Kidney capillary endothelial cell (primary cell): ENCODE measurements at regions not wholly inside any gene's neighbourhood (a gene's known extent, or its start where the extent isn't known, plus 50 kb on each side); places are given as distances from the start of the nearest gene placed in this dataset.
A peak's percentile ranks its signal among the peaks of the same experiment; 100 is the strongest.

Experiments used
- DNase-seq: peaks from one replicate; pipeline ENCODE4 v3.0.0-alpha.2; 2018; ENCODE audit warnings: low spot score

DNA sequence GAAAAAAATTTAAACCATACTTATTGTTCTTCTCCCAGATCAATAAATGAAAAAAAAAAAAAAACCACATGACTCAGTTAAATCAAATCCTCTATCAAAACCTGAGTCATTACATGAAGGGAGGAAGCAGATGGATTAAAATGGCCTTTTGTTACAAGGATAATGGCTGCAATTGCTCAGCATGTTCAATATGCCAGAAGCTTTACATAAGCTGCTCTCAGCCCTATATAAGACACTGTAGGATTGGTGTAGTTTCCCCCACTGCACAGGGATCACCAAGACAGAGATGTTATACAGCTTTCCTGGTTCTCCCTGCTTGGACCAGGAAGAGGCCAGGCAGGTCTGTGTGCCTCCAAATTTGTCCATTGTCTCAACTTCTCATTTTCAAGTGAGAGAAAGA lies 101.6 kb upstream of the MAP1B start:
- no peak for DNase-seq

DNA sequence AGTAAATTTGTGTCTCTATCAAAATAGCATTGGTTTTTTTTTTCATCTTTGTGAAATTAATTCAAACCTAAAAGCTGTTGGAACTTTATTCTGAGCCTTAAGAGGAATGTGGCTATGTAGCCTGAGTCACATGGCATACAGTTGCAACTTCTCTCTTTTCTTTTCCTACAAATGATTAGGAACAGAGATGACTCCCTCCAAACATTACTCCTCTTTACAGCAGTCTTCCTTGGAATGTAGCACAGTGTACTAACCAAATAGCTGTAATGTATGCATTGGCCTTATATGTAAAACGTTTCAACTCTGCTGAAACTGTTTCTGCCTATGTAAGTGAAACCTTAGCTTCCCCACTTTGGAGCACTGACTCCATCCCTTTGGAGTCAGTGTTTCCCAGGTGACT lies 100.9 kb upstream of the MAP1B start:
- DNase-seq: no peak

DNA sequence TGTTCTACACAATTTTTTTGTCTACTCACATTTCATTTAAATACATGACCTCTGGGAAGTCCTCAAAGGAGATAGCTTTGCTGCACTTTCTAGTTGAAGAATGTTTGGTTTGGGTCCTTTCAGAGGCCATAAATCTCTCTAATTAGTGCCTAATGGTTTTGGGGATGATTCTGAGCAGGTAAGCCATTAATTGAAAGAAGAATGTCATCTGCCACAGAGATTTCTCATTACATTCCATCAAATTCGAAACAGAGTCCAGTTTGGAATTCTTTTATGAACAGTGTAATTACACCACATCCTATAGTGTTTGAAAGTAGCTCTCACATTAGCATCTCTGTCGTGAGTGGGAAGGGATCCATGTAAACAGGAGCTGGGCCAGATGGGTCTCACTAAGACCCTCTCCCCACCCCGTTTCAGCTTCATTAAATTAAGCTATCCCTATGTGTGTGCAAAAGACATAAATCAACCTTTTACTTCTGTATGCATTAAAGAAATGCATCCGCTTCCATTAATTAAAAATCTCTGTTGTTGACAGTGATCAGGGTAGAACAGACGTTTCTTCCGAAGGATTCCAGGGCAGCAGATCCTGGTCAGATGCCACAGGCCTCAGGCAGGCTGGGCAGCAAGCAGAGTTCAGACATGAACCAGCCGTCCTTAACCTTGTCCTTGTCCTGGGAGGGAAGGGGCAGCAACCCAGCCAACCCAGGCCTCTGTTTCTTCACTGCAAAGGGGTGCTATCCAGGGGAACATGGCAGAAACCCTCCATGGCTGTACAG lies 99.8 kb upstream of the MAP1B start:
- DNase-seq: no peak

DNA sequence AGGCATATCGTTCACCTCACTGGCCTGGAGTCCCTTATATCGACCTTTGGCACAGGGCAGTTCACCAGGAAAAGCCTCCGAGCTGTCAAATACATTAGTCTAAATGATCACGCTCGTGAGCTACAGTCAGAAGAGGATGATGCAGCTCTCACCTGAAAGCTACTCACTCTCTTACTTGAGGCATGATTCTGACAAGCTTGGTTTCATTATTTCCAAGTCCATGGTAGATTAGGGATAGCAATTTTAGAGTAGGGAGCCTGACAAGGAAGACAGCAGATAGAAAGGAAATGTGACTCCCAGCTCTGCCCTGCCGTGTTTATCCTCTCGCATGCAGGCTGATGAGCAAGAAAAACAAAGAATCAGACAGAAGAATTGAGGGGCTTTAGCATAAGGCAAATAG lies 98.0 kb upstream of the MAP1B start:
- DNase-seq: no peak

DNA sequence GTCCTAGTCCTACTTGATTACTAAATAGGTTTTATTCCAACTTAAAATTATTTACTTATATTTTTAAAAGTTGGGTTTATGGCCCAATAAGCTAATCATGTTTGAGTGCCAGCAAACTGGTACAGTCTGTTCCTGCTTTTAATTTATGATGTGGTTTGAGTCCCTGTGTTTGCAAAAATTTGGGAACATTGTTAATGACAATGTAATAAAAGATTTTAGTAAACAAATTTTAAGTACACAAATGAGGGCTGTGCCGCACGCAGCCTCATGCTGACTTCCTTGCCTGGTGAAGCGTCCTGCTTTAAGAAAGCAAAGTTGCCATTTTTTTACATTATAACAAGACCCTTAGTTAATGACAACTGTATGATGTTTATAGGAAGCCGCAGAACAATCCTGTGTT lies 96.8 kb upstream of the MAP1B start:
- no peak for DNase-seq

DNA sequence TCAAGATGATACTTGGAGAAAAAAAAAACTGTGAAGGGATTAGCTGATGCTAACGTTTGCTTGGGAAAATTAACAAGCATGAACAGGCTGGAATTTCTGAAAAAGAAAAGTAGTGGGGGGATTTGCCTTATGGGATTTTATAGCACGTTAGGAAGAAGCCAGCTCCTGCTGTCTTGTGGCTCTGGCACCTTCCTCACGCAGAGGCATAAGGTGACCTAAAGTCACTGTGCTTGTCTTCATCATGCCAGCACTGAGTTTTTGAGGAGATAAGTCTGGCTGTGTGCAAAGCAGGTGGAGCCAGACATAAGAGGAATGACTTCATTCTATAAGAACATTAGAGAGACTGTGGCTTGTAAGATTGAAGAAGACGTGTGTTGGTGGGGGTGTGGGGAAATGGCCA lies 94.4 kb upstream of the MAP1B start:
- no peak for DNase-seq

DNA sequence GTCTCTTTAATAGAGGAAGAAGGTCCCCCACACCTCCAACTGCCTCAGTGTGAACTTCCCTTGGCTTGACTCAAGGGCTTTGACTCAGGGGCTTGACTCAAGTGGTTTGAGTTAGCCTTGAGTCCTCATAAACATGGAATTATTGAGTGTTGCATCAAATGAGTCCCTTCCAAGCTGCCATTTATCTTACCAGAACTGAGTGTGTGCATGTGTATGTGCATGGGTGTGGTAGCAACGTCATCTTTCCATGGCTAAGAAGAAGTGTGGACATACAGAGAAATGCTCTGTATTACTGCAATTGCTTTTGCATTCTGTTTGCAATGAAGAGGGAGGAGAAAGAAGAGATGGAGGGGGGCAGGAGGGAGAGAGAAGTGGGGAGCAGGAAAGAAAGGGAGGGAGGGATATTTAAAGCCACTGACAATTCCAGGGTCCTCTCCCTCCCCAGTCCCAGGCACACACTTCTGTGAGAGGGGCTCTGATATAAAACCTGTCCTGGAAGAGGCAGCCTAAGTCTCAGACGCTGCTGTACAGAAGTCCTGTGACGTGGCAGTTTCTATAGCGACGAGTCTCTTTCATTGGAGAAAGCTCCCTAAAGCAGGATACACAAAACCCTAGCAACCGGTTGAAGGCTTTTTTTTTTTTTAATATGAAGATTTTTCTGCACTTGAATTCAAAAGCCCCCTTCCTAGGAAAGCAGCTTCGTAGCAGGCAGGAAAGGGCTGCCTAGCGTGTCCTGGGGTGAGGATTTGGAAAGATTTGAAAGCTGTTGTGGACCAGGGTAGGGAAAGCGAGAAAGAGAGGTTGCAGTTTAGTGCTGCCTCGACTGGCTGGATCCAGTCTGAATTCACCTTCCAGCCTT lies 93.3 kb upstream of the MAP1B start:
- no peak for DNase-seq

DNA sequence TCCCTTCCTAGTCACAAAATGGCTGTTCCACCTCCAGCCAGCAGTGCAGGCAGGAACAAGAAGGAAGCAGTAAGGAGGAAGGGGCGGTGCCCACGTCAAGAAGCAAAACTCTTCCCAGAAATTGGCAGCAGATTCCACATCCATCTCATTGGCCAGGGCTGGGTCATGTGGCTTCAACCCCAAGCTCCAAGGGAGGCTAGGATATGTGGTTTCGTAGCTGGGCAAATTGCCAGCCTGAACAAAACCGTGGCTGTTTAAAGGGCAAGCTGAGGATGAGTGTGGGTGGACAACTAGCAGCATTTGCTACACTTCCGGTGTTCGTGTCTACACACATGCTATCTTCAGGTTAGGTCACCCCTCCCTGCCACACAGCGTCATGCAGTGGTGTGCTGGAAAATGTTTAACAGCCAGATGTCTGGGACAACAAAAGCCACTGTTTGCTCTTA lies 92.1 kb upstream of the MAP1B start:
- no peak for DNase-seq

DNA sequence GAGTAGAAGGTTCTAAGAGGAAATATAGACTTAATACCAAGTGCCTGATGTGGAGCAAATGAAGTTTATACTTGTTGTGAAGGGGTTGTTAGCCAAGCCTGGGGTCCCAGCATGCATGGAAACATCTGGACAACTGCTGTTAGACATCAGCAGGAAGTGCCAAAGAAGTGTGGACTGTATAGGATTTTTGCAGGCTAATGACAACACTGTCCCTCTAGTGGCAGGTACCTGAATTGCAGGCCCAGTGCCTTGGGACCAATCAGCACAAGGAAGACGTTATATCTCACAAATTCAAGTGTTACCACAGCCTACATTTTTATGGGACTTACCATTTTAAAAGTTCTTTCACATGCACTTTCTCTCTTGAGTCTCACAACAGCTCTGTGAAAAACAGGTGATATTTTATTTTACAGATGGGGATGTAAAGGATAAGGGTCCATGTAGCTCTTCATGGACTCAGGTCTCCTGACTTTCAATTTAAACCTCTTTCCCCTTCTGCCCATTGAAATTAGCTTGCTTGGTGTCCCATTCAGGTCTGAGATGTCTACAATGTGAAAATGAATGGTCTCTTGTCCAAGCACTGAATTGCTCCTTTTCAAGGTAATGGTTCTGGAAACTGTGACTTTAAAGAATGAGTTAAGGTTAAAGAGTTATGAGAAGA lies 89.0 kb upstream of the MAP1B start:
- peak; percentile 22 for DNase-seq

DNA sequence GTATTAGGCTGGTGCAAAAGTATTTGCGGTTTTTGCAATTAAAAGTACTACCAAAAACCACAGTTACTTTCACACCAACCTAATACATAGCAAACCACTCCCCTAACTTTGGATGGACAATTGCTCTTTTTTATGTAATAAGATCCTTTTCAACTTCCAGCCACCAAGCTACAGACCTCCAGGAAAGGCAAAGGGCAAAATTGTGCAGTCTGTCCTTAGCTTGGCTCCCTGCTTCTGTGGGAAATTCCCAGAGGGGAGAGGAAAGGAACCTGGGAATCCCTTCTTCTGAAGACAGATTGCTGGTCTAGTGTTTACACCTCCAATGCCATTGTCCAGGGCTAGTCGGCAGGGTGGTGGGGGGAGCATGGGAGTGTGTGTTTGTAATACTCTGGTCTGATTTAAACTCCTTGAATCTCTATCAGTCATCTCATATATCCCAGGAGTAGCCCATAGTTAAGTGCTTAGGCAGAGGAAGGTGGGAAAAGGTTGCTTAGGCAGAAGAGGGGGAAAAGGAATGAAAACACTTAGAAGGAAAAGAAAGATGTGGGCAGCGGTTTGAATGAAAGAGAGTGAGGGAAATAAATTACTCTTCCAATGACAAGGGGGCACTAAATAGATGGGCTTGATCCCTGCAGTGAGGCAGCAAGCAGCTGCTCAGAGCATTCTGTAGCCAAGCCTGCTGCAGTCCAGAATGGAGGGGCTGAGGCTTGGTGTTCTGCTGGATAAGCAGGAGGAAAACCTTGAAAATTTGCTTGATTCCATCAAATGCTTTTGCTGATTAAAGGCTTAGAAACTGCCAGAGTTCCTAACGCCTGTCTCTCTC lies 86.9 kb upstream of the MAP1B start:
- no peak for DNase-seq

DNA sequence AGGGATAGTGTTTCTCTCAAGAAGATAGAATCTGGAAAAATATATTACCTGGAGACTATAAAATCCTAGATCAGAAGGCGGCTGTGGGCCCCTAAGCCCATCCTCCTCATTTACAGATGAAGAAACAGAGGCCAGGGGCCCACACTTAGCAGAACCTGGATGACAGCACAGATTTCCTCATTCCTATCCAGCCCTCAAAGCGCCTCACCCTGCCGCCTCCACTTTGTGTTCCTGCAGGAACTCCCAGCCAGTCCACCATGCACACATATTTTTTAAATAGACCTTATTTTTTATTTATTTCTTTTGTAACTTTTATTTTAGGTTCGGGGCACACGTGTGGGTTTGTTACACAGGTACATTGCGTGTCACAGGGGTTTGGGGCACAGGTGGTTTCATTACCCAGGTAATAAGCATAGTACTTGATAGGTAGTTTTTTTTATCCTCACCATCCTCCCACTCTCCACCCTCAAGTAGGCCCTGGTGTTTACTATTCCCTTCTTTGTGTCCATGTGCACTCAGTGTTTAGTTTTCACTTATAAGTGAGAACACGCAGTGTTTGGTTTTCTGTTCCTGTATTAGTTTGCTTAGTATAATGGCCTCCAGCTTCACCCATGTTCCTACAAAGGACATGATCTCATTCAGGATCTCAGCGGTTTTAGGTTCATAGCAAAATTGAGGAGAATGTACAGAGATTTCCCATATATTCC lies 85.5 kb upstream of the MAP1B start:
- no peak for DNase-seq

DNA sequence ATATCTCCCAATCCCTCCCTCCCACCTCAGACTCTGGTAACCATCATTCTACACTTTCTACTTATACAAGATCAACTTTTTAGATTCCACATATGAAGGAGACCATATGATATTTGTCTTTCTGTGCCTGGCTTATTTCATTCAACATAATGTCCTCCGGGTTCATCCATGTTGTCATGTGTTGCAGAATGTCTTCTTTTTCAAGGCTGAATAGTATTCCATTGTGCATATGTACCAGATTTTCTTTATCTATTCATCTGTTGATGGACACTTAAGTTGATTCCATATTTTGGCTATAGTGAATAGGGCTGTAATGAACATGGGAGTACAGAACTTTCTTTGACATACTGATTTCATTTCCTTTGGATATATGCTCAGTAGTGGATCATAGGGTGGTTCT lies 78.9 kb upstream of the MAP1B start:
- DNase-seq: no peak

DNA sequence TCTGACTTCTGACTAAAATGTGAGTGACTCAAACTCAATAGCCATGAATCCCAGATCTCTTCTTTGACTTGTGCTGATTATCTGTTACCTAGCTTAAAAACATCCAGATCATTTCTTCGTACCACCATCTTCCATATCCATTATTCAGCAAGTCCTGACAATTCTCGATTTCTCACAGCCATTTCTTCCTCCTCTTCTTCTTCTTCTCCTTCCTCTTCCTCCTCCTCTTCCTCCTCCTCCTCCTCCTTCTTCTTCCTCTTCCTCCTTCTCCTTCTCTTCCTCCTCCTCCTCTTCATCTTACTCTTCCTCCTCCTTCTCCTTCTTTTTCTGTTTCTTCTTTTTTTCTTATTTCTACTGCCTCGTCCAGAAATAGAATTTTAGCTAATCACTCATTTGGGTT lies 77.0 kb upstream of the MAP1B start:
- no peak for DNase-seq

DNA sequence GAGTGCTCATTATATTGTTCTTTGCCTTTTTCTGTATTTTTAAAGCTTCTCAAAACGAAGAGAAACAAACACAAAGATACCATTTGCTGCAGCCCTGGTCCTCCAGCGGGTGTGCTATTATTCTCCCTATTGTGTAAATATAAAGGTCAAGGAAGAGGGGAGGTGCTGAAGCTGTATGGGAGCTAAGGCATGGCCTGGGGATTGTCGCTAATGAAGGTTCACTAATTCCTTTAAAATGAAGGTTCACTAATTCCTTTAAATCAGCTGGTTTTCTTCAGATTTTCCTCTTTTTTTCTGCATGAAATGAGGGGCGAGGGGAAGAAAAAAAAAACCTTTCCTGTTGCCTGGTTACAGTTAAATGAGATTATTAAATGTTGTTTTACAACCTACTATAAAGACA lies 74.5 kb upstream of the MAP1B start:
- DNase-seq: no peak

DNA sequence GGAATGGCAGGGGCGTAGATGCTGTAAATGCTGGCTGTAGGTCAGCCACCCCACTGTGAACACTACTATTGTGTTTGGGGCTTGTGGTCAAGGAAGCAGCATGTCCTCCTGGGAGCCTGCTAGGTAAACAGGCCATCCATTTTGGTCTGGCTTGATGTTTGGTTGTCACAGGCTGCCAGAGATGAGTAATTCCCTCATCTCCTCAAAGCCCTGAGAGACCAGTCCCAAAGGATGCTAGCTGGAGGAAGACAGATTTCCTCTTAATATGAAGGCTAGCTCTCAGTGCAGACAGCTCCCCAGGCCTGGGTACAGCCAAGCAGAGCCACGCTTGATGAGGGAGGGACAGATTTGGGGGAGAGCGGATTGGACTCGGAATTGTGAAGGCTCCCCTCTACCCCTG lies 72.5 kb upstream of the MAP1B start:
- DNase-seq: no peak

DNA sequence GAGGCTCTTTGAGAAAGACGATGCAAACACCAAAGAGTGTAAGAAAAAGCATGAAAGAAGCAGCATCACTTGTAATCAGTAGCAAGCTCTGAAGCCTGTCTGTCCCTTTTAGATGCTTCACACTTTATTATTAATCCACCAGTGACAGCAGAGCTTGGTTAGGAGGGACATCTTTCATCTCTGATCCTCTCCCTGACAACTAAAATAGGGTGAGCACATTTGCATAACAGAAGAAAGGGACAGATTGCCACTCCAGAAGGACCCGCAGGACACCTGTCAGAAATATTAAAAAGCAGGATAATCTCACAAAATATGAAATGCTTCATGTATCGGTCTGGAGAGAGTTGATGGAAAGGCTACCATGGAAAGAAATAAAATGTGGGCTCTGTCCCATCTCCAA lies 71.4 kb upstream of the MAP1B start:
- no peak for DNase-seq

DNA sequence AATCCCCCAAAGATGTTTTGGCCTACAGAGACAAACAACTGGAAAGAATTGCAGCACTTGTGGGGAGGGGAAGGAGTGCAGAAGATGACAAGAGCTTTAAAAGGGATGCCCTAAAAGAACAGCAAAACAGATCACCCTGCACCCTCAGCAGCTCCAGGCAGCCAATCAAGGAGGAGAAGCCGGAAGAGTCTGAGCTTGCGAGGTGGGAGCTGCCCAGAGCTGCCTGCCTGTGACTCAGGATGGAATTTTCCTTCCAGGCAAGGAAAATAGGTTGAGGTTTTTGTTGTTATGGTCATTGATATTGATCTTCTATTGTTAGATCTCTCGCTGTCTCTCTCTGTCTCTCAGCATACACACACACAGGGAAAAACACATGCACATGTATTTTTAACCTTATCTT lies 70.3 kb upstream of the MAP1B start:
- DNase-seq: no peak

DNA sequence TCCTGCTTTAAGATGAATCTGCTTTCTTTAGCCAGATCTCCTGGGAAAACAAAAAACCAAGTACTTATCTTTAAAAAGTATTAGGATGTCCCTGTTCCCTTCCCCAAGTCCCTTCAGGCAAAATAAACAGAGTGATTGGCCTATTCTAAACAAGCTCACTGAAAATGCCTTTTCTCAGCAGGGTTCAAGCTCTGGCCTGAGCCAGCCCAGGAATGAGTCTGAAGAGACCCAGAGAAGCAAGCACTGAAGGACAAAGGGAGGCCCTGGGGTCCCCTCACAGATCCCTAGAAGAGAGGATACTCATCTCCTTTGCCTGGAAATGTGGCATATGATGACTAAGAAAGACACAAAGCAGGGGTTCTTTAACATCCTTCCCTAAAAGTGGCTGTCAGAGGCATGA lies 66.8 kb upstream of the MAP1B start:
- DNase-seq: no peak

DNA sequence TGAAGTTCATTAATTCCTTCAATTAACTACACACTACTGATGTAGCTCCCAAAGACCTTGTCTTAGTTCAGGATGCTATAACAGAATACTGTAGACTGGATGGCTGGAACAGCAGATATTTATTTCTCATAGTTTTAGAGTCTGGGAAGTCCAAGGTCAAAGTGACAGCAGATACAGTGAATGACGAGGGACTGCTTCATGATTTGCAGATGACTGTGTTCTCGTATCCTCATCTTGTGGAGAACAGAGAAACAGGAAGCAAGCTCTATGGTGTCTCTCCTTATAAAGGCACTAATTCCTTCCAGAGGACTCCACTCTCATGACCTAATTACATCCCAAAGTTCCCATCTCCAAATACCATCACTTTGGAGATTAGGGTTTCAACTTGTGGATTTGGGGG lies 65.6 kb upstream of the MAP1B start:
- DNase-seq: no peak

DNA sequence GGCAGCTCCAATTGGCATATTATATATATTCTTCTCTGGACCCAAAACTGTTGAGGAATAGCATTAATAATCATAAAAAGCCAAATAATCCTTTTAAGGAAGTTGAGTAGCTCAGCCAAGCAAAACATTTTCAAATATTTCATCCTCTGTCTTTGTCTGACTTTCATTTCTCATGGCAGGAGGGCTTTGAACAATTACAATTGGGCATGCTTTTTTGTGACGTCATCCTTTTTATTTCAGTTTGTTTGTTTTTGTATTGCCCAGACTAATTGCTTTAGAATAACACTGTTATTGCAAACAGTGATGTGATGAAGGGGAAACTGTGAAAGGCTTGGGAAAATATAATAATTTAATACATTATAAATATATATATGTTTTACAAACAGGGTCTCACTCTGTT lies 65.2 kb upstream of the MAP1B start:
- no peak for DNase-seq

DNA sequence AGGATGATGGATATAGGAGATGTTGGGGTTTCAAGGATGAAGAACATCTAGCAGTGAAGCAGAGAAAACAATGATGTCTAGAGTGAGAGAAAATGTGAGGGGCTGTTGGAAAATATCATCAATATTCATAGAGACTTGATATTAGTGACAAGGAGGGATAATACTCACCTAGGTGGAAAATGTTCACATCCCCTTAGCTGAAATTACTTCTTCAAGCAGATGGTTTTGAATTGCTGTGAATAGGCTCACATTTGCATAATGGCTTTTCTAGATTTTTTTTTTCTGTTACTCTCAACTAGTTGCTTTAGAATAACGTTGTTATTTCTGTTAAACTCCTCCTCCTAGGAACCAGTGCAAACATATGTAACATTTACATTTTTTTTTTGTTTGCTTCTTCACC lies 61.6 kb upstream of the MAP1B start:
- DNase-seq: no peak

DNA sequence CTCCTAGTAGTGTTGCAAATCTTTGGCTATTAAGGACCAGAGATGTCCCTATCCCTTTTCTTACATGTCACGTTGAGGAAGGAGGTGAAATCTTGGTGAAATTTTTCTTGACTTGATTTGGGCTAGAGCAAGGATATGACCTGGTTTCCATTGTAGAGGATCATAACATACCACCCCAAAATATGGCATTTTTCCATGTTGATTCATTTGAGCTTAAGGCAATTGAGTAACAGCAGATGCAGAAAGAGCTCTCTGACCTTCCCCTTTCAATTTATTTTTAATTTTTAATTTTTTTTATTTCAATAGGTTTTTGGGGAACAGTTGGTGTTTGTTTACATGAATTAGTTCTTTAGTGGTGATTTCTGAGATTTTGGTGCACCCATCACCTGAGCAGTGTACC lies 61.2 kb upstream of the MAP1B start:
- no peak for DNase-seq
